ENCODE measurements at regions not wholly inside any gene's neighbourhood (a gene's known extent, or its start where the extent isn't known, plus 50 kb on each side); places are given as distances from the start of the nearest gene placed in this dataset.
"Not testable (repeated sequence)": the region's sequence is repeated elsewhere in the genome, so short reads cannot be mapped to it uniquely, and the experiment has no call there.

DNA sequence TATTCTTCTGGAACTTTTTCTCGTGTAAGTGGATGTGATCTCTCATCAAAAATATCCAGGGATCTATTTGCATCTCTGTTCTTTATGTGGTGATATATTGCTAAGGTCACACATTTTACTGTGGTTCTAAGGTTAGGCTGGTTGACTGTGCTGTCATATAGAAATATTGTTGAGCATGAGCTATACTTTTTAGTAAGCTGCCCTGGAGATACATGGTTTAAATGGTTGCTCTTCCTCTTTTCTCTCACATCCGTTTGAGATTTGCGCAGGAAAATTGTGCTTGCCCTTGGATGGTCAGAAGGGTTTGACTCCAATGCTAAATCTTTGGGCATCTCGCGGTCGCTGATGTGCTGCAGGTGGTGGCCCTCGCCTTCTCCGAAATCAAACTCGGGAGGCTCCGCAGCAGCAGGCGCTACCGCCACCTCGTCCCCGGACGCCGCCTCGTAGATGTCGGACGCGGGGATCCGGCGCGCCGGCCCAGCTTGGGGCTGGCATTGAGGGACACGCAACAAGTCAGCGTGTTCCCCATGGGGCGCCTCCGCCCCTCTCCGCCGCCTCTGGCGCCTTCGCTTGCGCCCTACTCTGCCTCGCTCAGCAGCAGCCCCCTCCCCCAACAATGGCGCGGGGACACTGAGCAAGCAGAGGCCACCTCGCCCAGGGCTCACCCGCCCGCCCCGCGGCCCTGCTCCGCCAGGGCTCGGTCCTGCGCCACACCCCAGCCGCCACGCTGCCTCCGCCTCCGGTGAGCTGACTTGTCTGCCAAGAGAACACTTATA is 154.5 kb downstream of the MSN start:
- TF ChIP-seq, protein P1, sequence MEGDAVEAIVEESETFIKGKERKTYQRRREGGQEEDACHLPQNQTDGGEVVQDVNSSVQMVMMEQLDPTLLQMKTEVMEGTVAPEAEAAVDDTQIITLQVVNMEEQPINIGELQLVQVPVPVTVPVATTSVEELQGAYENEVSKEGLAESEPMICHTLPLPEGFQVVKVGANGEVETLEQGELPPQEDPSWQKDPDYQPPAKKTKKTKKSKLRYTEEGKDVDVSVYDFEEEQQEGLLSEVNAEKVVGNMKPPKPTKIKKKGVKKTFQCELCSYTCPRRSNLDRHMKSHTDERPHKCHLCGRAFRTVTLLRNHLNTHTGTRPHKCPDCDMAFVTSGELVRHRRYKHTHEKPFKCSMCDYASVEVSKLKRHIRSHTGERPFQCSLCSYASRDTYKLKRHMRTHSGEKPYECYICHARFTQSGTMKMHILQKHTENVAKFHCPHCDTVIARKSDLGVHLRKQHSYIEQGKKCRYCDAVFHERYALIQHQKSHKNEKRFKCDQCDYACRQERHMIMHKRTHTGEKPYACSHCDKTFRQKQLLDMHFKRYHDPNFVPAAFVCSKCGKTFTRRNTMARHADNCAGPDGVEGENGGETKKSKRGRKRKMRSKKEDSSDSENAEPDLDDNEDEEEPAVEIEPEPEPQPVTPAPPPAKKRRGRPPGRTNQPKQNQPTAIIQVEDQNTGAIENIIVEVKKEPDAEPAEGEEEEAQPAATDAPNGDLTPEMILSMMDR (conservative IDR thresholded peaks at IDR 0.05; ENCODE audit: low read length) = no peak
- DNase-seq (ENCODE audit: low read depth) = no peak
- H3K4me3 ChIP-seq (ENCODE audit: low read length) = no peak overlapping the region

- not testable (repeated sequence) for H3K4me3 ChIP-seq (ENCODE audit: low read length); DNase-seq (ENCODE audit: low read depth)
These were observed 152.5 kb downstream of the MSN start for GRCh38 chrX:65819983-65820382.

DNA sequence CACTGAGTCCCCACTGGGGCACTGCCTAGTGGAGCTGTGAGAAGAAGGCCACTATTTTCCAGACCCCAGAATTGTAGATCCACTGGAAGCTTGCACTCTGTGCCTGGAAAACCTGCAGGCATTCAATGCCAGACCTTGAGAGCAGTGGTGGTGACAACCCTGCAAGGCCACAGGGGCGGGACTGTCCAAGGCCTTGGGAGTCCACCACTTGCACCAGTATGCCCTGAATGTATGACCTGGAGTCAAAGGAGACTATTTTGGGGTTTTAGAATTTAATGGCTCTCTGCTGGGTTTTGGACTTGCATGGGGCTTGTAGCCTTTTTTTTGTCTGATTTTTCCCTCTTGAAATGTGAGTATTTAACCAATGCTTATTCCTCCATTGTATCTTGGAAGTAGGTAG is 145.8 kb downstream of the MSN start:
- no peak overlapping the region for H3K4me3 ChIP-seq (ENCODE audit: low read length)
- DNase-seq (ENCODE audit: low read depth) = no peak
- TF ChIP-seq, protein P1 (conservative IDR thresholded peaks at IDR 0.05; ENCODE audit: low read length) = no peak

GRCh38 chrX:65811558-65812228 is 144.2 kb downstream of the MSN start:
- TF ChIP-seq, protein P1 (conservative IDR thresholded peaks at IDR 0.05; ENCODE audit: low read length) = no peak
- no peak overlapping the region for H3K4me3 ChIP-seq (ENCODE audit: low read length)
- DNase-seq (ENCODE audit: low read depth) = no peak

Data from AG10803 (cell line).